MCF 10A (cell line): ENCODE measurements at regions not wholly inside any gene's neighbourhood (a gene's known extent, or its start where the extent isn't known, plus 50 kb on each side); places are given as distances from the start of the nearest gene placed in this dataset.
A peak's percentile ranks its signal among the peaks of the same experiment; 100 is the strongest.
"Not testable (repeated sequence)": the region's sequence is repeated elsewhere in the genome, so short reads cannot be mapped to it uniquely, and the experiment has no call there.

Source experiments
- BruUV-seq: library from RNA; stranded (reverse); fragments of 400-500 nt; replicated peaks from 2 replicates; lab custom pipeline; 2021; lab: Mats Ljungman, UMichigan
- CTCF ChIA-PET: fragments of 300-600 bp; sonication (Branson Sonifier 250); formaldehyde crosslinking; extraction: SDS; loops from one replicate; lab custom pipeline; 2021; ENCODE audit warnings: antibody characterized with exemption, inconsistent platforms; lab: Yijun Ruan, JAX
- POLR2A ChIA-PET: fragments of 300-600, 350-650 bp; sonication (Branson Sonifier 250); formaldehyde crosslinking; extraction: SDS; loops from one replicate; lab custom pipeline; 2020; ENCODE audit warnings: antibody characterized with exemption, inconsistent platforms; lab: Yijun Ruan, JAX
- DNase-seq: peaks from one replicate; pipeline ENCODE4 v3.0.0-alpha.2; 2018; ENCODE audit not compliant: unreplicated experiment
- H3K27ac Mint-ChIP-seq: one replicate; pipeline ENCODE4 v1.8.0; 2022; ENCODE audit warnings: mild to moderate bottlenecking, low read depth, mixed read lengths; ENCODE audit not compliant: unreplicated experiment
- H3K27me3 Mint-ChIP-seq: one replicate; pipeline ENCODE4 v1.8.0; 2022; ENCODE audit warnings: mixed read lengths; ENCODE audit not compliant: insufficient read depth, unreplicated experiment
- H3K36me3 Mint-ChIP-seq: one replicate; pipeline ENCODE4 v1.8.0; 2022; ENCODE audit warnings: mild to moderate bottlenecking, moderate library complexity, mixed read lengths; ENCODE audit not compliant: insufficient read depth, unreplicated experiment
- H3K4me1 Mint-ChIP-seq: one replicate; pipeline ENCODE4 v1.8.0; 2022; ENCODE audit warnings: mixed read lengths; ENCODE audit not compliant: insufficient read depth, unreplicated experiment
- H3K4me3 Mint-ChIP-seq: one replicate; pipeline ENCODE4 v1.8.0; 2022; ENCODE audit warnings: mild to moderate bottlenecking, moderate library complexity, mixed read lengths; ENCODE audit not compliant: unreplicated experiment
- H3K9me3 Mint-ChIP-seq: one replicate; pipeline ENCODE4 v1.8.0; 2022; ENCODE audit warnings: mixed read lengths; ENCODE audit not compliant: unreplicated experiment
- CTCF ChIP-seq: fragments of 200-600 bp; IDR thresholded peaks from one replicate; pipeline ENCODE4 v1.8.0; 2022; ENCODE audit warnings: antibody characterized with exemption, mild to moderate bottlenecking; ENCODE audit not compliant: unreplicated experiment
- intact Hi-C: fragments of 100-400 bp; cut with micrococcal nuclease; formaldehyde crosslinking; loops from 2 replicates; pipeline ENCODE4 v1.14.1; 2022

DNA sequence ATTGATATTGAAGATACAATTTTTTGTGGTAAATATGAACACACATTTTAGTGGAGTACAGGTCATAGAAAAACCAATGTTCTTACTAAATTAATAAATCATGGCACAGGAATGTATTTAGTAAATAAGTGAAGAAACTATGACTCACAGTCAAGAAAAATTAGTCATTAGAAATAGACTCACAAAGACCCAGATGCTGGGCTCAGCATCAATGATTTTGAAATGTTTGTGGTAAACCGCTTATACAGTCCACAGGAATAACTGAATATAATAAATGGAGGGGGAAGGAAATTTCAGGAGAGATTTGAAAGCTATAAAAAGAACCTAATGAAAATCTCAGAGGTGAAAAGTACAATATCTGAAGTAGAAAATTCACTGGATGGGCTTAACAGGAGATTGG lies 138.3 kb upstream of the ADCY1 start:
- Mint-ChIP-seq H3K27me3 (no peaks in the 10 kb centered on the region), H3K36me3 (no peaks in the 10 kb centered on the region), H3K27ac (peak overlapping the region; percentile 20), H3K4me1 (peaks cover 13% of the 10 kb centered on the region), H3K9me3 (peaks cover 16% of the 10 kb centered on the region), H3K4me3 (peak overlapping the region; percentile 0)
- no TSS peak for BruUV-seq
- peak; percentile 88 for DNase-seq
- intact Hi-C loops, result no loop called here
- CTCF ChIA-PET, result interaction anchor here (0.6 to 0.7 kb wide), 2 partner anchors 95 to 186 kb away, joined by 3 to 4 read pairs; no protein-coding TSS in a partner anchor
- no peak for TF ChIP-seq CTCF
- POLR2A ChIA-PET, result no interaction called here

DNA sequence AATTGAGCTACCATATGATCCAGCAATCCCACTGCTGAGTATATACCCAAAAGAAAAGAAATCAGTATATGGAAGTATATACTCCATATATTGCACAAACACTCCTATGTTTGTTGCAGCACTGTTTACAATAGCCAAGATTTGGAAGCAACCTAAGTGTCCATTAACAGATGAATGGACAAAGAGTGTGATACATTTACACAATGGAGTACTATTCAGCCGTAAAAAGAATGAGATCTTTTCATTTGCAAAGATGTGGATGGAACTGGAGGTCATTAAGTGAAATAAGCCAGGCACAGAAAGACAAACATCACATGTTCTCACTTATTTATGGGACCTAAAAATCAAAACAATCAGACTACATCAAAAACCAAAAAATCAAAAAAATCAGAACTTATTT lies 133.4 kb upstream of the ADCY1 start:
- CTCF ChIA-PET, POLR2A ChIA-PET, H3K27ac Mint-ChIP-seq, H3K27me3 Mint-ChIP-seq, DNase-seq, BruUV-seq, intact Hi-C loops, H3K4me3 Mint-ChIP-seq, H3K36me3 Mint-ChIP-seq: not testable (repeated sequence)
- peaks cover 15% of the 10 kb centered on the region for H3K9me3 Mint-ChIP-seq
- H3K4me1 Mint-ChIP-seq, result peaks cover 11% of the 10 kb centered on the region

GRCh38 chr7:45443263-45443662 lies 130.9 kb upstream of the ADCY1 start:
- ChIA-PET POLR2A (interaction anchor here (0.6 kb wide), 1 partner anchor 17 kb away, joined by 3 read pairs; no protein-coding TSS in a partner anchor), CTCF (no interaction called here)
- TF ChIP-seq CTCF, result no peak
- Mint-ChIP-seq H3K27ac (no peak overlapping the region), H3K27me3 (no peaks in the 10 kb centered on the region), H3K4me3 (no peak overlapping the region), H3K36me3 (no peaks in the 10 kb centered on the region), H3K9me3 (peaks cover 19% of the 10 kb centered on the region), H3K4me1 (peaks cover 18% of the 10 kb centered on the region)
- BruUV-seq, result no TSS peak
- intact Hi-C loops, result no loop called here
- no peak for DNase-seq

DNA sequence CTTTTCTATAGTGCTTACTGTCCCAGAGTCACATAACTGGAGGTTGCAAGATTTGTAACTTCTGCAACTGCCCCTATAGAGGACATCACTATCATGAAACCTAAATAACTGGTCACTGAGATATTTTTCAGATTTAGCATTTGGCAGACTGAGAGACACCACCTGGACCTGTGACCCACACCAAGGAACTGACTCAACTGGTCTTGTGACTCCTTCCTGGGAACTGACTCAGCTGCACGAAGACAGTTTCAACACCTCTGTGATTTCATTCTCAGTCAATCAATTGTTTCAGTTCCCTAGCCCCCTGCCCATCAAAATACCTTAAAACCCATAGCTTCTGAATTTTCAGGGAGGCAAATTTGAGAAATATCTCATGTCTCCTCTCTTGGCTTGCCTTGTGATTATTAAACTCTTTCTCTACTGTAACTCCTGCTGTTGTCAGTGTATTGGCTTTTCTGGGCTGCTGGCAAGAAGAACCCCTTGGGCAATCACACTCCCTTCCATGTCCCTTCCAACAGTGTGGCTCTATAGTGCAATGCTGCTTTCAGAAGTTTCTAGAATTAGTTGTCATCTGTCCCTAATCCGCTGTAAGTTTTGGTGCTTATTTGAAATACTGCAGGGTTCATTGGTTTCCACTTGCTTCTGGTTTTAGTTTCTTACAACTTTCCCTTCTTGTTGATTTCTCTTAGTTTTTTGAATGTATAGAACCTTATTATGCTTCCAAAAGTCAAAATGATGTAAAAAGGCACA lies 127.8 kb upstream of the ADCY1 start:
- DNase-seq, result peak; percentile 67
- Mint-ChIP-seq H3K4me3 (no peak overlapping the region), H3K9me3 (peaks cover 11% of the 10 kb centered on the region), H3K27ac (peak overlapping the region; percentile 37), H3K27me3 (no peaks in the 10 kb centered on the region), H3K4me1 (peaks cover 21% of the 10 kb centered on the region), H3K36me3 (no peaks in the 10 kb centered on the region)
- TF ChIP-seq CTCF, result no peak
- BruUV-seq, result no TSS peak
- CTCF ChIA-PET, result no interaction called here
- POLR2A ChIA-PET, result interaction anchor here (0.6 kb wide), 1 partner anchor 127 kb away, joined by 3 read pairs; no protein-coding TSS in a partner anchor
- intact Hi-C loops, result no loop called here
